Lung (tissue), 11 donors: ENCODE measurements at regions not wholly inside any gene's neighbourhood (a gene's known extent, or its start where the extent isn't known, plus 50 kb on each side); places are given as distances from the start of the nearest gene placed in this dataset.
A peak's percentile ranks its signal among the peaks of the same experiment; 100 is the strongest.
"Not testable (repeated sequence)": the region's sequence is repeated elsewhere in the genome, so short reads cannot be mapped to it uniquely, and the experiment has no call there.

Experiments
- ATAC-seq: fragments of 200-7000 bp; cut with Tn5 transposase; one replicate; pipeline ENCODE4 v1.9.1; 2020; ENCODE audit warnings: moderate number of reproducible peaks; ENCODE audit not compliant: insufficient read depth, low FRiP score
- DNase-seq, 3 donors: peaks; one replicate each; pipeline ENCODE4 v3.0.0-alpha.2; 2013 to 2017
- H3K27ac ChIP-seq, 2 donors: one replicate each; pipeline ENCODE4 v1.5.1; 2013; ENCODE audit warnings: mild to moderate bottlenecking in 2 of 2, moderate library complexity in 2 of 2, control low read depth in 1 of 2, inconsistent platforms in 1 of 2, low read depth in 1 of 2, low read length in 1 of 2
- H3K27me3 ChIP-seq, 3 donors: one replicate each; pipeline ENCODE4 v1.5.1; 2013; ENCODE audit warnings: low read length in 2 of 3; ENCODE audit not compliant: control insufficient read depth in 3 of 3, insufficient read depth in 3 of 3
- H3K36me3 ChIP-seq, 4 donors: one replicate each; pipeline ENCODE4 v1.5.1; 2013; ENCODE audit warnings: low read length in 4 of 4, mild to moderate bottlenecking in 1 of 4, moderate library complexity in 1 of 4; ENCODE audit not compliant: control insufficient read depth in 4 of 4, insufficient read depth in 4 of 4
- H3K4me1 ChIP-seq, 5 donors: one replicate each; pipeline ENCODE4 v1.5.1; 2013; ENCODE audit warnings: low read length in 5 of 5, mild to moderate bottlenecking in 2 of 5, moderate library complexity in 1 of 5; ENCODE audit not compliant: control insufficient read depth in 5 of 5, insufficient read depth in 5 of 5
- H3K4me3 ChIP-seq: one replicate; pipeline ENCODE4 v1.5.1; 2013; ENCODE audit warnings: mild to moderate bottlenecking, control low read depth, moderate library complexity
- H3K9ac ChIP-seq, 2 donors: one replicate each; pipeline ENCODE4 v1.5.1; 2013; ENCODE audit warnings: low read length in 2 of 2, control low read depth in 1 of 2; ENCODE audit not compliant: insufficient read depth in 1 of 2
- H3K9me3 ChIP-seq, 4 donors: one replicate each; pipeline ENCODE4 v1.5.1; 2013; ENCODE audit warnings: low read length in 3 of 4, mild to moderate bottlenecking in 1 of 4, moderate library complexity in 1 of 4; ENCODE audit not compliant: control insufficient read depth in 4 of 4, insufficient read depth in 3 of 4
- WGBS, 2 donors: extraction: QIAGEN DNeasy Blood & Tissue Kit; methylation state at CpG; one replicate each; pipeline ENCODE4 v1.1.7; 2013; 5-methylcytosine and 5-hydroxymethylcytosine counted together
- TF ChIP-seq, protein P1 (sequence below): IDR thresholded peaks from 2 replicates; pipeline ENCODE4 v1.5.1; 2012; ENCODE audit warnings: mild to moderate bottlenecking; ENCODE audit errors: control extremely low read depth, extremely low read depth
- donor health status: control.
- donor health status: control.
- donor health status: Bipolar disorder and iron deficiency.
- donor health status: healthy.
- donor health status: DM: yes; HTN: yes; CAD: no.

DNA sequence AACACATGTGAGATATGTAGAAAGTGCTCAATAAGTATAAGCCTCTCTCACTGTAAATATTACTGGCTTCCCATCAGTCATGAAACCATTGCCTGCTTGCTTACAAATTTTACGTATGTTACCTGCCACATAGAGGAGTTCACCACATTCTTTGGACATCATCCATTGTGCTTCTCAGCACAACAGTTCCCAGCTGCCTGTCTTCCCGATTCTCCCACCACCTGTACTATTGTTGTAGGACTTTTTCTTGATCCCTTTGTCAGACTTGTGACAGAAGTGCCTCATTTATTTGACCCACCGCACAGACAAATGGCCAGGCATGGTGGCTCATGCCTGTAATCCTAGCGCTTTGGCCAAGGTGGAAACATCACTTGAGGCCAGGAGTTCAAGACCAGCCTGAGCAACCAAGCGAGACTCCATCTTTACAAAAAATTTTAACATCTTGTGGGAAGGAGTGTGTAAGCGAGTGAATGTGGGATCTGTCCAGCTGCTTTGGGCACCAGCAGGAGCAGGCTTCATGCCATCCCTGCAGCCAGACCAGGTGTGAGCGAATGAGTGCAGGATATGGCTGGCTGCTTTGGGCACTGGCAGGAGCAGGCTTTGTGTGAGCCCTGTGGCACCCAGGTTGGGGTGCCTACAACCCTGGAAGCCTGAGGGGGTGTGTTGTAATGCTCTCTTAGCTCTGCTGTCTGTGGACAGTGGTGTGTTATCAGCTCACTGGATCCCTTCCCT, 139.9 kb upstream of the ELL2 start:
- no peak for DNase-seq
- no peaks in the 10 kb centered on the region for H3K4me1 ChIP-seq
- no peak for ATAC-seq
- TF ChIP-seq, protein P1, sequence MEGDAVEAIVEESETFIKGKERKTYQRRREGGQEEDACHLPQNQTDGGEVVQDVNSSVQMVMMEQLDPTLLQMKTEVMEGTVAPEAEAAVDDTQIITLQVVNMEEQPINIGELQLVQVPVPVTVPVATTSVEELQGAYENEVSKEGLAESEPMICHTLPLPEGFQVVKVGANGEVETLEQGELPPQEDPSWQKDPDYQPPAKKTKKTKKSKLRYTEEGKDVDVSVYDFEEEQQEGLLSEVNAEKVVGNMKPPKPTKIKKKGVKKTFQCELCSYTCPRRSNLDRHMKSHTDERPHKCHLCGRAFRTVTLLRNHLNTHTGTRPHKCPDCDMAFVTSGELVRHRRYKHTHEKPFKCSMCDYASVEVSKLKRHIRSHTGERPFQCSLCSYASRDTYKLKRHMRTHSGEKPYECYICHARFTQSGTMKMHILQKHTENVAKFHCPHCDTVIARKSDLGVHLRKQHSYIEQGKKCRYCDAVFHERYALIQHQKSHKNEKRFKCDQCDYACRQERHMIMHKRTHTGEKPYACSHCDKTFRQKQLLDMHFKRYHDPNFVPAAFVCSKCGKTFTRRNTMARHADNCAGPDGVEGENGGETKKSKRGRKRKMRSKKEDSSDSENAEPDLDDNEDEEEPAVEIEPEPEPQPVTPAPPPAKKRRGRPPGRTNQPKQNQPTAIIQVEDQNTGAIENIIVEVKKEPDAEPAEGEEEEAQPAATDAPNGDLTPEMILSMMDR = no peak
- H3K9me3 ChIP-seq = peaks cover 0 to 5% (median 0%) of the 10 kb centered on the region in 4 donors
- no peak overlapping the region for H3K27ac ChIP-seq
- no peak overlapping the region for H3K4me3 ChIP-seq
- no peaks in the 10 kb centered on the region for H3K27me3 ChIP-seq
- 96 to 98% methylated on average over 7 of the region's 7 CpGs for WGBS, 2 donors
- H3K9ac ChIP-seq = no peak overlapping the region
- no peaks in the 10 kb centered on the region for H3K36me3 ChIP-seq

DNA sequence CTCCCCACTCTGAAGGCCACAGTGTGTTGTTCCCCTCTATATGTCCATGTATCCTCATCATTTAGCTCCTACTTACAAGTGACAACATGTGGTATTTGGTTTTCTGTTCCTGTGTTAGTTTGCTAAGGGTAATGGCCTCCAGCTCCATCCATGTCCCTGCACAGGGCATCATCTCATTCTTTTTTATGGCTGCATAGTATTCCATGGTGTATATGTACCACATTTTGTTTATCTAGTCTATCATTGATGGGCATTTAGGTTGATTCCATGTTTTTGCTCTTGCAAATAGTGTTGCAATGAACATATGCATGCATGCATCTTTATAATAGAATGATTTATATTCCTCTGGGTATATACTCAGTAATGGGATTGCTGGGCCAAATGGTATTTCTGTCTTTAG, 135.8 kb upstream of the ELL2 start:
- not testable (repeated sequence) for H3K4me3 ChIP-seq, H3K27ac ChIP-seq, H3K4me1 ChIP-seq, H3K27me3 ChIP-seq, H3K36me3 ChIP-seq, ATAC-seq, H3K9me3 ChIP-seq, DNase-seq, H3K9ac ChIP-seq

DNA sequence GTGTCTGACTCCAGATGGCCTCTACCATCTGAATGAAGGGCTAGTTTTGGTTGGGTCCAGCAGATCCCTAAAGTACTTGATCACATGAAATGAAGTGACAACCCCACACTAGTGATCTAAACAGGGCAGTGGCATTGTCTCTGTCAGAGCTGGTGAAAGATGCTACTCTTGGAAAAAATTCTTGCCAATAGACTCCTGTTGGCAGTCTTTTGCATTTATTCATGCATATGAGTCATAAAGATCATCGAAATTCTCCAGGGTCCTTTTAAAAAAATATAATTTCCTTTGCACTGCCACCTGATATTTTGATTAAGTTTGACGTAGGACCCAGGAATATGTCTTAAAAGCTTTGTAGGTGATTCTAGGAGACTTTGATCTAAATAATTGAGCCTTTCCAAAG, 135.1 kb upstream of the ELL2 start:
- WGBS, 2 donors = 85 to 91% methylated on average over 2 of the region's 2 CpGs
- no peak overlapping the region for H3K27ac ChIP-seq
- H3K9ac ChIP-seq = no peak overlapping the region

DNA sequence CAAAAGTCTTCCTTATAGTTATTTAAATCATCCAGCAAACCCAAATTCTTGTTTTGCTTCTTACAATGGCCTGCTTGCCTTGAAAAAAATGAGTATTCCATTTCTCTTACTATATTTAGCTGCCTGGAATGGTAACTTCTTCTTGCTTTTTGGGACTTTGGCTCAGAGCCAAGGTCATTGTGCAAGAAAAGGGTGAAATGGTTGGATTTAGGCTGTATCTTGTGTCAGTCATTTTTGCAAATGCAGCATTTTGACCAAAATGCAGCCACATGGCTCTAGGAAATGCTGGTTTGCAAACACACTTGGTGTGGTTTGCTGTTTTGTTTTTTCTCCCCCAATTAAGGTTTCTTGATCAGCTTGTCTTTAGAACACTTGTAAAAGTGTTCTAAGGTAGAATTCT, 133.3 kb upstream of the ELL2 start:
- no peak for ATAC-seq
- no peaks in the 10 kb centered on the region for H3K9me3 ChIP-seq
- H3K27ac ChIP-seq = no peak overlapping the region

More for the DNA sequence above, 135.1 kb upstream of the ELL2 start:
- H3K36me3 ChIP-seq = no peaks in the 10 kb centered on the region
- ATAC-seq (no peak), DNase-seq (no peak)
- TF ChIP-seq, protein P1 = no peak
- H3K27me3 ChIP-seq = no peaks in the 10 kb centered on the region
- peaks cover 0 to 4% (median 0%) of the 10 kb centered on the region in 4 donors for H3K9me3 ChIP-seq
- no peak overlapping the region for H3K4me3 ChIP-seq
- peaks cover 0 to 8% (median 2%) of the 10 kb centered on the region in 5 donors for H3K4me1 ChIP-seq

More for the DNA sequence above, 133.3 kb upstream of the ELL2 start:
- TF ChIP-seq, protein P1 = no peak
- H3K4me3 ChIP-seq = no peak overlapping the region
- no peaks in the 10 kb centered on the region for H3K36me3 ChIP-seq
- H3K9ac ChIP-seq = no peak overlapping the region
- H3K4me1 ChIP-seq = peaks cover 0 to 8% (median 2%) of the 10 kb centered on the region in 5 donors
- DNase-seq = peak in 2 of 3 donors; percentile 31 to 54
- no peaks in the 10 kb centered on the region for H3K27me3 ChIP-seq
